MCF 10A (cell line): ENCODE measurements at regions not wholly inside any gene's neighbourhood (a gene's known extent, or its start where the extent isn't known, plus 50 kb on each side); places are given as distances from the start of the nearest gene placed in this dataset.

Source experiments
- BruUV-seq: library from RNA; stranded (reverse); fragments of 400-500 nt; replicated peaks from 2 replicates; lab custom pipeline; 2021; lab: Mats Ljungman, UMichigan
- CTCF ChIA-PET: fragments of 300-600 bp; sonication (Branson Sonifier 250); formaldehyde crosslinking; extraction: SDS; loops from one replicate; lab custom pipeline; 2021; ENCODE audit warnings: antibody characterized with exemption, inconsistent platforms; lab: Yijun Ruan, JAX
- POLR2A ChIA-PET: fragments of 300-600, 350-650 bp; sonication (Branson Sonifier 250); formaldehyde crosslinking; extraction: SDS; loops from one replicate; lab custom pipeline; 2020; ENCODE audit warnings: antibody characterized with exemption, inconsistent platforms; lab: Yijun Ruan, JAX
- DNase-seq: peaks from one replicate; pipeline ENCODE4 v3.0.0-alpha.2; 2018; ENCODE audit not compliant: unreplicated experiment
- H3K27ac Mint-ChIP-seq: one replicate; pipeline ENCODE4 v1.8.0; 2022; ENCODE audit warnings: mild to moderate bottlenecking, low read depth, mixed read lengths; ENCODE audit not compliant: unreplicated experiment
- H3K27me3 Mint-ChIP-seq: one replicate; pipeline ENCODE4 v1.8.0; 2022; ENCODE audit warnings: mixed read lengths; ENCODE audit not compliant: insufficient read depth, unreplicated experiment
- H3K36me3 Mint-ChIP-seq: one replicate; pipeline ENCODE4 v1.8.0; 2022; ENCODE audit warnings: mild to moderate bottlenecking, moderate library complexity, mixed read lengths; ENCODE audit not compliant: insufficient read depth, unreplicated experiment
- H3K4me1 Mint-ChIP-seq: one replicate; pipeline ENCODE4 v1.8.0; 2022; ENCODE audit warnings: mixed read lengths; ENCODE audit not compliant: insufficient read depth, unreplicated experiment
- H3K4me3 Mint-ChIP-seq: one replicate; pipeline ENCODE4 v1.8.0; 2022; ENCODE audit warnings: mild to moderate bottlenecking, moderate library complexity, mixed read lengths; ENCODE audit not compliant: unreplicated experiment
- H3K9me3 Mint-ChIP-seq: one replicate; pipeline ENCODE4 v1.8.0; 2022; ENCODE audit warnings: mixed read lengths; ENCODE audit not compliant: unreplicated experiment
- intact Hi-C: fragments of 100-400 bp; cut with micrococcal nuclease; formaldehyde crosslinking; loops from 2 replicates; pipeline ENCODE4 v1.14.1; 2022
- TF ChIP-seq, protein P1 (sequence below): fragments of 200-600 bp; IDR thresholded peaks from one replicate; pipeline ENCODE4 v1.8.0; 2022; ENCODE audit warnings: antibody characterized with exemption, mild to moderate bottlenecking; ENCODE audit not compliant: unreplicated experiment

GRCh38 chr3:187804120-187804744 lies 59.0 kb upstream of the BCL6 start:
- no peaks in the 10 kb centered on the region for H3K9me3 Mint-ChIP-seq
- no TSS peak for BruUV-seq
- no peaks in the 10 kb centered on the region for H3K36me3 Mint-ChIP-seq
- DNase-seq = no peak
- CTCF ChIA-PET = interaction anchor here (0.6 to 1.2 kb wide), 2 partner anchors 307 to 475 kb away, joined by 3 read pairs; no protein-coding TSS in a partner anchor
- TF ChIP-seq, protein P1, sequence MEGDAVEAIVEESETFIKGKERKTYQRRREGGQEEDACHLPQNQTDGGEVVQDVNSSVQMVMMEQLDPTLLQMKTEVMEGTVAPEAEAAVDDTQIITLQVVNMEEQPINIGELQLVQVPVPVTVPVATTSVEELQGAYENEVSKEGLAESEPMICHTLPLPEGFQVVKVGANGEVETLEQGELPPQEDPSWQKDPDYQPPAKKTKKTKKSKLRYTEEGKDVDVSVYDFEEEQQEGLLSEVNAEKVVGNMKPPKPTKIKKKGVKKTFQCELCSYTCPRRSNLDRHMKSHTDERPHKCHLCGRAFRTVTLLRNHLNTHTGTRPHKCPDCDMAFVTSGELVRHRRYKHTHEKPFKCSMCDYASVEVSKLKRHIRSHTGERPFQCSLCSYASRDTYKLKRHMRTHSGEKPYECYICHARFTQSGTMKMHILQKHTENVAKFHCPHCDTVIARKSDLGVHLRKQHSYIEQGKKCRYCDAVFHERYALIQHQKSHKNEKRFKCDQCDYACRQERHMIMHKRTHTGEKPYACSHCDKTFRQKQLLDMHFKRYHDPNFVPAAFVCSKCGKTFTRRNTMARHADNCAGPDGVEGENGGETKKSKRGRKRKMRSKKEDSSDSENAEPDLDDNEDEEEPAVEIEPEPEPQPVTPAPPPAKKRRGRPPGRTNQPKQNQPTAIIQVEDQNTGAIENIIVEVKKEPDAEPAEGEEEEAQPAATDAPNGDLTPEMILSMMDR = no peak
- H3K27ac Mint-ChIP-seq = no peak overlapping the region
- no peaks in the 10 kb centered on the region for H3K27me3 Mint-ChIP-seq
- no peak overlapping the region for H3K4me3 Mint-ChIP-seq
- intact Hi-C loops = no loop called here
- POLR2A ChIA-PET = interaction anchor here (8.8 kb wide), 1 partner anchor 58 kb away, joined by 227 read pairs; the partner anchor contains the start of gene BCL6
- peaks cover 14% of the 10 kb centered on the region for H3K4me1 Mint-ChIP-seq

GRCh38 chr3:187804745-187805121 lies 59.5 kb upstream of the BCL6 start:
- H3K27me3 Mint-ChIP-seq = no peaks in the 10 kb centered on the region
- DNase-seq = no peak
- BruUV-seq = no TSS peak
- H3K9me3 Mint-ChIP-seq = no peaks in the 10 kb centered on the region
- no peak overlapping the region for H3K4me3 Mint-ChIP-seq
- peaks cover 17% of the 10 kb centered on the region for H3K4me1 Mint-ChIP-seq
- TF ChIP-seq, protein P1 = no peak
- intact Hi-C loops = no loop called here
- no peaks in the 10 kb centered on the region for H3K36me3 Mint-ChIP-seq
- CTCF ChIA-PET = interaction anchor here (0.6 kb wide), 1 partner anchor 307 kb away, joined by 3 read pairs; no protein-coding TSS in a partner anchor
- no peak overlapping the region for H3K27ac Mint-ChIP-seq
- POLR2A ChIA-PET = interaction anchor here (8.8 kb wide), 1 partner anchor 58 kb away, joined by 227 read pairs; the partner anchor contains the start of gene BCL6

GRCh38 chr3:187805774-187806173 lies 60.5 kb upstream of the BCL6 start:
- Mint-ChIP-seq H3K27ac (no peak overlapping the region), H3K27me3 (no peaks in the 10 kb centered on the region), H3K4me1 (peaks cover 26% of the 10 kb centered on the region), H3K36me3 (no peaks in the 10 kb centered on the region), H3K4me3 (no peak overlapping the region), H3K9me3 (no peaks in the 10 kb centered on the region)
- POLR2A ChIA-PET = interaction anchor here (1.4 to 8.8 kb wide), 2 partner anchors 8 to 59 kb away, joined by 4 to 227 read pairs; partner anchors contain the start of gene BCL6
- BruUV-seq = no TSS peak
- intact Hi-C loops = no loop called here
- TF ChIP-seq, protein P1 = no peak
- no peak for DNase-seq
- CTCF ChIA-PET = no interaction called here

DNA sequence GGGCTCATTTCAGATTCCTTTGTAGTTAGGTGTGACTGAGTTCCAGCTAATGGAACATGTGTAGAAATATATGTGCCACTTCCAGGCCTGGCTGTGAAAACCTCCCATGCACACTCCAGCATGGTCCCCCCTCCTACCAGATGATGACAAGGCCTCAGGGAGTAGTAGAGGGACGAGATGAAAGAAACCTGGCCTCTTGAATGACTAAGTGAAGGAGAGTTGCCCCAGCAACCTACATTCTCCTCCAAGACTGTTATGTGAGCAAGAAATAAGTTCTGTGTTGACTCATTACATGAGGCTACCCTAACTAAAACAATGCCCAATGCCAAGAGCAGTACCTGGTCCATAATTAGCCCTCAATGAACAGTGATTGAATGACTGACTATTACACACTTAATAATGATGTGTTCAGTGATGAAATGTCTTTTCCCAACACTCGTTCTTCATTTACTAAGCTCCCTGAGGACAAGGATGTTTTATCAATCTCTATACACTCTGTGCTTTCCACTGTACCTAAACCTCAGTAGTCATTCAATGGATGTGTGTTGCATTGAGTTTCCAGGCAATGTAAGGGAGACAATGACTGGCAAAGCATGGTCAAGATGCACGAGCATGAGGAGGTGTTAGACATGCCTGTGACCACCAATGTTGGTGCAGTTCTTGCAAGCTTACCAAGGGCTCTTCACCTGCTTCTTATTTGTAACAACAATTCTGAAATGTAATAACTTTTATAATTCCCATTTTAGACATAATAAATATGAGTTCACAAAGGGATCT lies 62.0 kb upstream of the BCL6 start:
- intact Hi-C loops = no loop called here
- H3K27me3 Mint-ChIP-seq = no peaks in the 10 kb centered on the region
- CTCF ChIA-PET = interaction anchor here (0.6 to 3.0 kb wide), 6 partner anchors 60 to 1147 kb away, joined by 3 to 17 read pairs (median 4); partner anchors contain the start of gene BCL6

More for the DNA sequence above, 62.0 kb upstream of the BCL6 start:
- no peak overlapping the region for H3K4me3 Mint-ChIP-seq
- peak; percentile 50 for DNase-seq
- H3K36me3 Mint-ChIP-seq = no peaks in the 10 kb centered on the region
- BruUV-seq = no TSS peak
- POLR2A ChIA-PET = interaction anchor here (0.5 to 8.8 kb wide), 11 partner anchors 9 to 1141 kb away, joined by 3 to 227 read pairs (median 3); partner anchors contain the start of genes BCL6 and LPP
- H3K27ac Mint-ChIP-seq = peak overlapping the region; percentile 74
- TF ChIP-seq, protein P1 = no peak
- H3K4me1 Mint-ChIP-seq = peaks cover 31% of the 10 kb centered on the region
- H3K9me3 Mint-ChIP-seq = no peaks in the 10 kb centered on the region
